Spinal cord (tissue), 9 donors: ENCODE measurements at regions not wholly inside any gene's neighbourhood (a gene's known extent, or its start where the extent isn't known, plus 50 kb on each side); places are given as distances from the start of the nearest gene placed in this dataset.
"Not testable (repeated sequence)": the region's sequence is repeated elsewhere in the genome, so short reads cannot be mapped to it uniquely, and the experiment has no call there.

Experiments used
- DNase-seq, 6 donors: peaks; one replicate each; pipeline versions ENCODE4 v3.0.0 to v3.0.0-alpha.2; 2013 to 2015; ENCODE audit warnings: low spot score in 6 of 6, low read depth in 4 of 6
- H3K27ac ChIP-seq: one replicate; pipeline ENCODE4 v1.5.1; 2013; ENCODE audit warnings: low read depth, low read length, control low read depth
- H3K27me3 ChIP-seq: one replicate; pipeline ENCODE4 v1.6.1; 2013; ENCODE audit warnings: low read length; ENCODE audit not compliant: control insufficient read depth, insufficient read depth
- H3K36me3 ChIP-seq: one replicate; pipeline ENCODE4 v1.6.1; 2013; ENCODE audit warnings: low read length; ENCODE audit not compliant: control insufficient read depth, insufficient read depth
- H3K4me1 ChIP-seq: one replicate; pipeline ENCODE4 v1.6.1; 2013; ENCODE audit warnings: low read length; ENCODE audit not compliant: control insufficient read depth, insufficient read depth
- H3K4me3 ChIP-seq: one replicate; pipeline ENCODE4 v1.5.1; 2013; ENCODE audit warnings: low read depth, low read length, control low read depth
- H3K9me3 ChIP-seq: one replicate; pipeline ENCODE4 v1.6.1; 2013; ENCODE audit warnings: low read length; ENCODE audit not compliant: control insufficient read depth, insufficient read depth
- WGBS: methylation state at CpG from one replicate; pipeline ENCODE4 v1.1.5; 2013; ENCODE audit warnings: missing lambda C conversion rate; ENCODE audit not compliant: insufficient coverage; 5-methylcytosine and 5-hydroxymethylcytosine counted together
- donor health status: healthy.

DNA sequence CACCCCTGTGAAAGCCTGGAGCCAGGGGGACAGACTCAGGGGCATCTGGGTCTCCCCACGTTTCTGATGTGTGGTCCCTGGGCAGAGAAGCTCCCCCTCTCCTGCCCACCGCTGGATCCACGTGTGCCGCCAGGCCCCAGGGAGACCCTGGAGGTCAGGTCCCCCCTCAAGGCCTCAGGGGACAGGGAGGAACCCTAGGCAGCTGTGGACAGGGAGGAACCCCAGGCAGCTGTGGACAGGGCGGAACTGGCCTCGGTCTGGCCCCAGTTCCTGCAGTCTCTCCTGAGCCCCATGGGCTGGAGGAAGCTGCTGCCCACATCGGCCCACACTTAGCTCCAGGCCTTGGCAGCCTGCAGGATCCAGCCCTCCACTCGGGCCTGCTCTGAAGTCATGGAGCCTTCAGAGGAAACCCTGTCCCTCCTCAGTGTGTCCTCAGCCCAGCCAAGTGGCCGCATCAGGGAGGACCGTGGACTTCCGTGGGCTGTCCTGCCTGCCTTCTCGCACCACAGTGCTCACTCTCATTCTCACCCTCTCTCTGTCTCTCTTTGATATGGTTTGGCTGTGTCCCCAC is 127.7 kb downstream of the BRD1 start:
- H3K27ac ChIP-seq, result no peak overlapping the region
- H3K9me3 ChIP-seq, result peaks cover 2% of the 10 kb centered on the region
- H3K27me3 ChIP-seq, result peaks cover 6% of the 10 kb centered on the region
- no peak overlapping the region for H3K4me3 ChIP-seq
- DNase-seq, result no peak
- no peaks in the 10 kb centered on the region for H3K36me3 ChIP-seq
- no peaks in the 10 kb centered on the region for H3K4me1 ChIP-seq
- WGBS, result 91% methylated on average over 11 of the region's 12 CpGs

- Histone ChIP-seq H3K36me3 (no peaks in the 10 kb centered on the region), H3K27ac (no peak overlapping the region), H3K9me3 (peaks cover 2% of the 10 kb centered on the region), H3K4me1 (no peaks in the 10 kb centered on the region), H3K27me3 (peaks cover 6% of the 10 kb centered on the region), H3K4me3 (no peak overlapping the region)
- WGBS, result 70% methylated on average over 9 of the region's 10 CpGs
- no peak for DNase-seq
These were observed 128.2 kb downstream of the BRD1 start for GRCh38 chr22:49699476-49699875.

- DNase-seq, result not testable (repeated sequence)
- WGBS, result 94% methylated on average over 7 of the region's 7 CpGs
These were observed 129.1 kb downstream of the BRD1 start for GRCh38 chr22:49698616-49699015.

GRCh38 chr22:49697047-49697446 is 130.6 kb downstream of the BRD1 start:
- Histone ChIP-seq H3K27me3 (no peaks in the 10 kb centered on the region), H3K9me3 (peaks cover 2% of the 10 kb centered on the region), H3K36me3 (no peaks in the 10 kb centered on the region), H3K4me1 (no peaks in the 10 kb centered on the region), H3K27ac (no peak overlapping the region), H3K4me3 (no peak overlapping the region)
- WGBS, result 100% methylated on average over 1 of the region's 3 CpGs
- no peak for DNase-seq

More at GRCh38 chr22:49698616-49699015, 129.1 kb downstream of the BRD1 start:
- H3K4me1 ChIP-seq, H3K27ac ChIP-seq, H3K9me3 ChIP-seq, H3K36me3 ChIP-seq, H3K4me3 ChIP-seq, H3K27me3 ChIP-seq: not testable (repeated sequence)

DNA sequence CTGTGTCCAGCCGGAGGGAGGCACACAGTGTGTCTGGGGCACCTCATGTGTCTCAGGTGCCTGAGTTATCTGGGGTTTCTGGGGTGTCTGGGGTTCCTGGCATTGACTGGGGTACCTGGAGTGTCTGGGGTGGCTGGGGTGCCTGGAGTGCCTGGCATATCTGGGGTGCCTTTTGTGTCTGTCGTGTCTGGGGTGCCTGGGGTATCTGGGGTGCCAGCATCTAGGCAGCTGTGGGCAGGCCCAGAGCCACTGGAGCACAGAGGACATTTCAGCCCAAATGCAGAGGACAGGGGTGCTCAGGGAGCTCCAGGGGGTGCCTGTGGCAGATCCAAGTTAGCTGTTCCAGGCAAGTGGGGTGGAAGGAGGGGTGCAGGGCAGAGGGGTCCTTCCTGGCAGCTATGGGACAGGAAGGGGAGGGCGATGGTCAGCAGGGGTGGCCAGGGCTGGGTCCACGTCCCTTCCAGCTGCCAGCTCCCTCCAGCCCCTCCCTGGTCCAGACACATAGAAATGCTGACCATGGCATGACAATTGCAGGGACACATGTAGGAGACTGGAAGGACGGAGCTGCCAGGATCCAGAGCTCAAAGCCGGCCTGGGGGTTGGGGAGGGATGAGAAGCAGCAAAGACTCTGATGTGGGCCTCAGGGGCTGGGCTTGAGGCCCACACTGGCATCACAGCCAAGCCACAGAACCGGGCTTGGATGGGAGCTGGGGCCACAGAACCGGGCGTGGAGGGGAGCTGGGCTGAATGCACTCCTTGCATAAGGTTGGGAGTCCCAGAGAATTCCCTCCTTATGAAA is 133.0 kb downstream of the BRD1 start:
- no peak overlapping the region for H3K4me3 ChIP-seq
- no peaks in the 10 kb centered on the region for H3K27me3 ChIP-seq
- no peaks in the 10 kb centered on the region for H3K36me3 ChIP-seq
- peaks cover 1% of the 10 kb centered on the region for H3K9me3 ChIP-seq
- no peak for DNase-seq
- no peak overlapping the region for H3K27ac ChIP-seq
- 88% methylated on average over 6 of the region's 9 CpGs for WGBS
- no peaks in the 10 kb centered on the region for H3K4me1 ChIP-seq

DNA sequence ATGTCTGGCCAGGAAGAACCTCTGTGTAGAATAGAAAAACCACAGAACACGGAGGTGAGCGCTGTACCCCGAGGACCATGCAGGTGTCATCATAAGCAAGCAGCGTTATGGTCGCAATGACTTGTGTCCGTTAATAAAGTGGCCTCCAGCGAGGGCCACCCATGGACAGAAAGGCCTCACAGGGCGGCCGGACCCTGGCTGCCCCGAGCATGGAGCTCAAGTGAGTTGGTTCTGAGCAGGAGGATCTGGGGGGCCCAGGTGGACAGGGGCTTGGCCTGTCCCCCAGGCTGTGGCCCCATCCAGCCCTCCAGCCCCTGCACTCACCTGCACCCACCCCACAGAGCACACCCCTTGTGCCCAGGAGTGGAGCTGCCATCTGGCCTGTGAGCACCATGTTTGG is 133.8 kb downstream of the BRD1 start:
- Histone ChIP-seq H3K36me3 (no peaks in the 10 kb centered on the region), H3K4me3 (no peak overlapping the region), H3K27ac (no peak overlapping the region), H3K9me3 (peaks cover 1% of the 10 kb centered on the region), H3K4me1 (no peaks in the 10 kb centered on the region), H3K27me3 (no peaks in the 10 kb centered on the region)
- 96% methylated on average over 9 of the region's 10 CpGs for WGBS
- no peak for DNase-seq

DNA sequence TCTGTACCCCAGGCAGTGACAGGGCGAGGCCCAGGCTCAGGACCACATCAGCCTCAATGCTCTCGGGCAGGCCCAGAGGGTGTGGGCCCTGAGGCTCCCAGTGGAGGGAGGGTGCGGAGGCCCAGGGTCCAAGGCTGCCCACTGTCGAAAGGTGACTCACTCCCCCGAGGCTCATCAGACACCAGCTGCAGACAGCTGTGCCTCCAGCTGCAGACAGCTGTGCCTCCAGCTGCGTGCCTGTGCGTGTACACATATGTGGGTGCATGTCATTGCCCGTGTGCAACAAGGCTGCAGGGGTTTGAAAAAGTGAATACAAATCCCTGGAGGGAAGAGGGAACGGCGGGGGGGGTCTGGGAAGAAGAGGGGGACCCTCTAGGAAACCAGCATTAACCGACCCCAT is 134.3 kb downstream of the BRD1 start:
- Histone ChIP-seq H3K4me3 (no peak overlapping the region), H3K36me3 (no peaks in the 10 kb centered on the region), H3K4me1 (no peaks in the 10 kb centered on the region), H3K27ac (no peak overlapping the region), H3K9me3 (peaks cover 1% of the 10 kb centered on the region), H3K27me3 (peaks cover 1% of the 10 kb centered on the region)
- WGBS, result 89% methylated on average over 8 of the region's 11 CpGs
- DNase-seq, result no peak

- Histone ChIP-seq H3K4me1 (no peaks in the 10 kb centered on the region), H3K9me3 (peaks cover 1% of the 10 kb centered on the region), H3K4me3 (no peak overlapping the region), H3K36me3 (no peaks in the 10 kb centered on the region), H3K27me3 (peaks cover 2% of the 10 kb centered on the region), H3K27ac (no peak overlapping the region)
- WGBS, result 86% methylated on average over 18 of the region's 18 CpGs
- DNase-seq, result no peak
These were observed 135.0 kb downstream of the BRD1 start for GRCh38 chr22:49692499-49693225.

DNA sequence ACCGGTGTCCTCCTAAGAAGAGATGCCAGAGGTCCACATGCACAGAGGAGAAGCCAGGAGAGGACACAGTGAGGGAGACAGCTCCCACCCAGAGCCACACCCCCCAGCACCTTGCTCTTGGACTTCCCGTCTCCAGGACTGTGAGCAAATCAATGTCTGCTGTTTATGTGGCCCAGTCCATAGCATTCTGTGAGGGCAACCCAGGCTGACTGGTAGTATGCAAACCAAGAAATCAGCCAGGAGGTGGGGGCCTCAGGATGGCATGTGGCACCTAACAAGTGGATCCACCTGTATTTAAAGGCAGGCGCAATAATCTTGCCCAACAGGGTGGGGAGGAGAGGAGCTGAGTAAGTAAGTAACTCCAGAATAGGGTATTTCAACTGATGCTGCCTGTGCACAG is 136.4 kb downstream of the BRD1 start:
- peaks cover 2% of the 10 kb centered on the region for H3K27me3 ChIP-seq
- H3K36me3 ChIP-seq, result no peaks in the 10 kb centered on the region
- H3K4me3 ChIP-seq, result no peak overlapping the region
- 97% methylated on average over 3 of the region's 3 CpGs for WGBS
- H3K27ac ChIP-seq, result no peak overlapping the region
- no peak for DNase-seq
- no peaks in the 10 kb centered on the region for H3K4me1 ChIP-seq
- peaks cover 1% of the 10 kb centered on the region for H3K9me3 ChIP-seq
